MM.1S (cell line): ENCODE measurements at regions not wholly inside any gene's neighbourhood (a gene's known extent, or its start where the extent isn't known, plus 50 kb on each side); places are given as distances from the start of the nearest gene placed in this dataset.

Experiments used
- CTCF ChIP-seq: fragments of 300-600 bp; sonication (generic); IDR thresholded peaks from 2 replicates; pipeline ENCODE4 v1.5.1; 2016; ENCODE audit warnings: antibody characterized with exemption, low read length, mixed read lengths
- EZH2 ChIP-seq: fragments of 300-600 bp; sonication (generic); optimal IDR thresholded peaks from 2 replicates; pipeline ENCODE3; 2017; ENCODE audit warnings: low read depth, mild to moderate bottlenecking, antibody characterized with exemption, low read length, mixed read lengths
- EZH2phosphoT487 ChIP-seq: fragments of 300-600 bp; sonication (generic); IDR thresholded peaks from 2 replicates; pipeline ENCODE4 v1.6.1; 2018; ENCODE audit warnings: antibody characterized with exemption, low read length

- TF ChIP-seq CTCF (no peak), EZH2 (no peak), EZH2phosphoT487 (no peak)
Observed at GRCh38 chr10:124228471-124228870, 135.1 kb upstream of the CHST15 start.
